Hippocampal formation (tissue), 2 donors: ENCODE measurements at regions not wholly inside any gene's neighbourhood (a gene's known extent, or its start where the extent isn't known, plus 50 kb on each side); places are given as distances from the start of the nearest gene placed in this dataset.

ENCODE experiments used
- DNase-seq, 2 donors: peaks; one replicate each; lab custom pipeline; 2025; lab: John Stamatoyannopoulos, UW

DNA sequence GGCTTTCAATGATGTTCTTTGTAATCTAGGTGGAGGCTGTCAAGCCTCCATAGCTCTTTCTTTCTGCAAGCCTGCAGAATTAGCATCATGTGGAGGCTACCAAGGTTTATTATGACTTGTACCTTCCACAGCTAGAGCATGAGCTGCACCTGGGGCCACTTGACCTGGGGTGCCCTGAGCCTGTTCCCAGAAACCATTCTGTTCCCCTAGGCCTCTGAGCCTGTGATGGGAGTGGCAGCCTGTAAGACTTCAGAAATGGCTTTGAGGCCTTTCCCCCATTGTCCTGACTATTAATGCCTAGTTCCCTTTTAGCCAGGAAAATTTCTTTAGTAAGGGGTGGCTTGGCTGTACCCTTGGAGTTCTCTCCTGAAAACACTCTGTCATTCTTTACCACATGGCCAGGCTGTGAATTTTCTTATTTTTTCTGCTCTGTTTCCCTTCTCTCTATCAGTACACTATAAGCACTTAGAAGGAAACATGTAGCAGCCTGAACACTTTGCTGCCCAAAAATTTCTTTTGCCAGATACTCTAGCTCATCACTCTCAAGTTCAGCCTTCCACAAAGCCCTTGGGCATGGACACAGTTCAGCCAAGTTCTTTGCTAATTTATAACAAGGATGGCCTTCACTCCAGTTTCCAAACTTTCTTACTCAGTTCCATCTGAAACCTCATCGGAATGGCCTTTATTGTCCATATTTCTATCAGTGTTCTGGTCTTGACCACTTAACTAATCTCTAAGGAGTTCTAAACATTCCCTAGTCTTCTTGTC is 61.4 kb upstream of the NR3C1 start:
- no peak for DNase-seq

DNA sequence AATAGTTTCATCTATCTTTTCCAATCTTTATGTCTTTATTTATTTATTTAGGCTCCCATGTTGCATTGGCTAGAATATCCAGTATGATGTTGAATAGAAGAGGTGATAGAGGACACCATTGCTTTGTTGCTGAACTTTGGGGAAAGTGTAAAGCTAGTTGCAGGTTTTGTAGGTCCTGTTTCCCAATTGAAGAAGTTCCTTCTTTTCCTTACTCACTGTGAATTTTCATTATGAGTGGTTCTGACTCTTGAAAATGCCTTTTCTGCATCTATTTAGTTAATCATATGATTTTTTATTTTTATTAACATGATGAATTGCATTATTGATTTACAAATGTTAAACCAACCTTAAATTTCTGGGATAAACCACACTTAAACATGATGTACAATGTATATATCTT is 58.9 kb upstream of the NR3C1 start:
- no peak for DNase-seq

DNA sequence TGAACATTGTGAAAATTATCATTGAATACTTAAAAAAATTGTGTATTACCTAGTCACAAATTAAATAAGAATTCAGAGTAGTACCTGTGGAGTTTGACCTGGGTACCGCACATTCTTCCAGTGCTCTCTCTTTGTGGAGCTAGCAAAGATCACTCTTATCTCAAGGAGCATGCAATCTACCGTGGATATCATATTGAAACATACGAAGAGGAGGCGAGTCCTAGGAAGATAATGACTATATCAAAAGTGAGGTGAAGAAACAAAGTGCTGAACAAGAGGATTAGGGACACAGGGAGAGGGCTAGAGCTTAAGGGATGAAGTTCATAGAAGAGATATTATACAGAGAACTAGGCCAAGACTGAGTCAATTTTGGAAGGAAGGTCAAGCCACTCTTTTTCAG is 55.9 kb upstream of the NR3C1 start:
- DNase-seq: no peak

DNA sequence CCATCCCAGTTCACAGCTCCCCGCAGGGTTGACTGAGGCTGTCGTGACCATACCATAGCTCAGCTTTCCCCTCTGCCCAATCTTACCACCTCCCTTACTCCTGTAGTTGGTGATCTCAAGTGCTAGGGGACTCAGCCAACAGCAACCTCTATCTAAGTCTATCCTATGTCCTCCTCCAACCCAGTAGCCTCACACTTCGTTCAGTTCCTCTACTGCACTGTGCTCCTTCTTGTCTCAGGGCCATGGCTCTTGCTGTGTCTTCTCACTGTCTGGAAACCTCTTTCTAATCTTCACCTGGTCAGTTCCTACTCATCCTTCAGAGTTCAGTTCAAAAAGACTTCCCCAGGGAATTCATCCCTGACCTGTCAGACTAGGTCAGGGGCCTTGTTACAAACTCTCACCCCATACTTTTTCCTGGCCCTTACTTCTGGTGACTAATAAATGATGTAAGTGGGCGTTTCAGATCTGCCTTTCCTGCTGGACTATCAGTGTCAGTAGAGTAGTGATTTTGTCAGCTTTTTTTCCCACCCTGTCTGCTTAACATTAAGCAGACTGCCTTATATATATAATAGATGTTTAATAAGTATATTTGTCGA is 53.6 kb upstream of the NR3C1 start:
- DNase-seq: no peak

DNA sequence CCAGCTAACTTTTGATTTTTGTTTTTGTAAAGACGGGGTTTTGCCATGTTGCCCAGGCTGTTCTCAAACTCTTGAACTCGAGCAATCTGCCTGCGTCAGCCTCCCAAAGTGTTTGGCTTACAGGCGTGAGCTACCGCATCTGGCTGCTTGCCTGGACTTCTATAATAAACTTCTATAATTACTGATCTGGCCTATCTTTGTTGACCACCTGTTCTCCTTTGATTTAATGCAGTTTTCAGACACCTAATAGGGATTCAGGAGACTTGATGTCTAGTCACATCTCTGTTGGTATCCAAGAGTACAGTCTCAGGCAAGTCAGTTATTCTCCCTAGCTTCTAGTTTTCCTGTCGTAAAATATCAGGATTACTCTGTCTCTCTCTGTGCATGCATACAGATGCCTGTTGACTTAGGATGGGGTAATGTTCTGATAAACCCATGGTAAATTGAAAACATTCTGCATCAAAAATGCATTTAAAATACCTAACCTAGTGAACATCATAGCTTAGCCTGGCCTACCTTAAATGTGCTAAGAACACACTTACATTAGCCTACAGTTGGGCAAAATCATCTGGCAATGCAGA is 51.5 kb upstream of the NR3C1 start:
- DNase-seq: no peak

GRCh38 chr5:143453720-143454119 is 50.2 kb upstream of the NR3C1 start:
- no peak for DNase-seq
